Astrocyte of the cerebellum (primary cell): ENCODE measurements at regions not wholly inside any gene's neighbourhood (a gene's known extent, or its start where the extent isn't known, plus 50 kb on each side); places are given as distances from the start of the nearest gene placed in this dataset.
A peak's percentile ranks its signal among the peaks of the same experiment; 100 is the strongest.

Source experiments
- DNase-seq: peaks from one replicate; pipeline ENCODE4 v3.0.0-alpha.2; 2011; ENCODE audit warnings: low read depth
- H3K4me3 ChIP-seq: 2 replicates; pipeline ENCODE4 v1.5.1; 2011; ENCODE audit warnings: mild to moderate bottlenecking, low read depth, low read length, moderate library complexity
- in situ Hi-C: cut with HindIII; loops from 2 replicates; pipeline ENCODE4 v1.10.0; 2017; ENCODE audit warnings: low sequenced_read_pairs
- TF ChIP-seq, protein P1 (sequence below): IDR thresholded peaks from 2 replicates; pipeline ENCODE4 v1.5.1; 2012; ENCODE audit warnings: low read length, low read depth, moderate library complexity, mild to moderate bottlenecking; ENCODE audit errors: missing control alignments

DNA sequence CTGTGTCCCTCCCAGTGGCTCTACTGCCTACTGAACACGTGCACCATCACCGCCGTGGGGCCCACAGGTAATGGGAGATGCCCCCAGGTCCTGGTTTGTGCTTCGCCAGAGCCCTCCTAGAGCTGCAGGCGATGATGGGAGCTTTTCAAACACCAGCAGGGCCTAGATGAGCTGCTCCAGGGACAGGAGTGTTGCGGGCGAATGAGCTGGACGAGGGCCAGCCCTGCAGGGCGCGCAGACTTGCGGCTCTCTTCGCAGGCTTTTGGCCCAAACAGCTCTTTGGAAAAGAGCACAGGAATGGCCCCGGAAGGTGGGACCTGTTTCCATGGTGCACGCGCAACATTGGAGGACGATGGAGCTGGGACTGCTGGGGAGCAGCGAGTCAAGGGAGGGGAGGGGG lies 409.3 kb upstream of the SULF2 start:
- in situ Hi-C loops, result no loop called here
- TF ChIP-seq, protein P1, sequence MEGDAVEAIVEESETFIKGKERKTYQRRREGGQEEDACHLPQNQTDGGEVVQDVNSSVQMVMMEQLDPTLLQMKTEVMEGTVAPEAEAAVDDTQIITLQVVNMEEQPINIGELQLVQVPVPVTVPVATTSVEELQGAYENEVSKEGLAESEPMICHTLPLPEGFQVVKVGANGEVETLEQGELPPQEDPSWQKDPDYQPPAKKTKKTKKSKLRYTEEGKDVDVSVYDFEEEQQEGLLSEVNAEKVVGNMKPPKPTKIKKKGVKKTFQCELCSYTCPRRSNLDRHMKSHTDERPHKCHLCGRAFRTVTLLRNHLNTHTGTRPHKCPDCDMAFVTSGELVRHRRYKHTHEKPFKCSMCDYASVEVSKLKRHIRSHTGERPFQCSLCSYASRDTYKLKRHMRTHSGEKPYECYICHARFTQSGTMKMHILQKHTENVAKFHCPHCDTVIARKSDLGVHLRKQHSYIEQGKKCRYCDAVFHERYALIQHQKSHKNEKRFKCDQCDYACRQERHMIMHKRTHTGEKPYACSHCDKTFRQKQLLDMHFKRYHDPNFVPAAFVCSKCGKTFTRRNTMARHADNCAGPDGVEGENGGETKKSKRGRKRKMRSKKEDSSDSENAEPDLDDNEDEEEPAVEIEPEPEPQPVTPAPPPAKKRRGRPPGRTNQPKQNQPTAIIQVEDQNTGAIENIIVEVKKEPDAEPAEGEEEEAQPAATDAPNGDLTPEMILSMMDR, result no peak
- no peak for DNase-seq
- no peak overlapping the region for H3K4me3 ChIP-seq

DNA sequence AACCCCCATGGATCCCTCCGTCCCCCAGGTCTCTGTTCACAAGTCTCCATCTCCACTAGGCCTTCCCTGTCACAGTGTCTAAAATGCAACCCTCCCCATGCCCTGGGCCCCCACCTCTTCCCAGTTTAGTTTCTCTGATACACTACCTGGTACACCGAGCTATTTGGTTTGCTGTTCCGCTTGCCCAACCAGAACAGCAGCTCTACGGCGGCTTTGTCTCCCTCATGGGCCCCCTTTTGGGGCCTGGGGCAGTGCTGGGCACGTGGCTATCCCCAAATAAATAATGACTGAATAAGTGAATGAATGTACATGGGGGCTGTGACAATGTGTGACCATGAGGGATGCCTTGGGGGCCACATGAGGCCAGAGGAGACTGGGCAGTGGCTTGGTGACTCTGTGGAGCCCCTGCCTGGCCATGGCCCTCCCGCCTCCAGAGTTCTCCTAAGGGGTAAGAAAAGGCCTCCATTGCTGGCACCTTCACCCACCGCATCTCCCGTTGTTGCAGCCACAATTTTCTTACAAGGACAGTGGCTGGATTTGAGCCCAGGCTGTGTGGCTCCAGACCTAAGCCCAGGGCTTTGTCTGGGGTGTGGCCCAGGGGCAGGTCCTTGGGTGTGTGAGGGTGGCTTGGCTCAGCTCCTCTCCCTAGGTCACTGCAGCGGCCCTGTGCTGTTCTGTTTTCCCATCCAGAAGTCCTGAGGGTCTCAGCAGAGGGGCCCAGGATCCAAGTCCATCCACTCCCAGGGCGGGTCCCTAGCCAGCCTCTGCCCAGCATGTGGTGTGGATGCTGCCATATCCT lies 408.5 kb upstream of the SULF2 start:
- TF ChIP-seq, protein P1, result no peak
- no peak for DNase-seq
- no peak overlapping the region for H3K4me3 ChIP-seq
- in situ Hi-C loops, result no loop called here

DNA sequence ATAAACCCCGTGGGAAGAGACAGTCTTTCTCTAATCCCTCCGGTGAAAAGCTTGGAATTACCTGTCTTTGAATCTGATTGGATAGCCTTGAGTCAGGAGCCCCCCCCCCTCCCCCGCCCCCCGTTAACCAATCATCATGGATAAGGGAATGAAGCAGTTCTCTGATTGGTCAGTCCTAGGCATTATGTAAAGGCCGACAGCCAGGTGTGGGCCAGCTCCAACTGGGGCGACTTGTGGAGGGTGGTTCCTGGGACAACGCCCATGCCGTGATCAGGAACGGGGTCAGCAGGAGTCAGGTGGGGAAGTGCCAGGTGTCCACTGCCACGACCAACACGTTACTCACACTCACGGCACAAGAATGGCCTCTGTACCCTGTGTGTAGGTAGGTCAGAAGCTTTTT lies 406.8 kb upstream of the SULF2 start:
- no peak for DNase-seq
- TF ChIP-seq, protein P1, result no peak
- in situ Hi-C loops, result no loop called here
- no peak overlapping the region for H3K4me3 ChIP-seq

DNA sequence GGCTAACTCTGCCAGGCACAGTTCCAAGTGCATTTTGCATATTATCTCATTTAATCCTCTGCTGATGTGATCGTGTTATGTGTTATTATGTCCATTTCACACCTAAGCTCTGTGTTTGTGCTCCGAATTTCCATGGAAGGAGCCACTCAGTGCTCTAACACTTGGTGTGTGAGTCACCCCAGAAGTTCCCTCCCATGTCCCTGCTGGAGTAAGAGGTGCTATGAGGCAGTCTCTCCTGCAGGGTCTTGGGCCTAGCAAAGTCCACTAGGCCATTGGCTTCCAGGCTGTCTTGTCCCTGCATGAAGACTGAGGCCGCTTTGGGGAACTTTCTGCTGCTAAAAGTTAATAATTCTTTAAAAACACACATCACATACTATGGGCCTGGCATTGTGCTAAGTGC lies 405.9 kb upstream of the SULF2 start:
- no peak overlapping the region for H3K4me3 ChIP-seq
- TF ChIP-seq, protein P1, result no peak
- DNase-seq, result no peak
- in situ Hi-C loops, result no loop called here

DNA sequence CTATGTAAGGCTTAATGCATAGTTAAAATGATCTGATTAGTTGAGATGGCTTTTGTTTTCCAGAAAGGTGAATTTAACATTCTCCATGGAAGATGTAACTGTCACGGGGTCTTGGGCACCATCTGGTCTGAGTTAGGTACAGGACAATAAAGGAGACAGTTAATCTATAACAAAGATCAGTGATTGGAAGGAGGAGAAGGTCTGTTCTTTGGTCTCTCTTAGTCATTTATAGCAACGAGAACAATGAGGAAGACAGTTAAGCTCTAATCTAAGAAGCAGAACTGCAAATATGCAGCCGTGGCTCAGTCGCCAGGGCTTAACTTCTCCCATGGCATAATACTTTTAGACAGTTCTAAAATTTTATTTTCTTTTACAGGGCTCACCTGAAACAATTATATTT lies 405.5 kb upstream of the SULF2 start:
- TF ChIP-seq, protein P1, result no peak
- no peak overlapping the region for H3K4me3 ChIP-seq
- in situ Hi-C loops, result no loop called here
- DNase-seq, result no peak

DNA sequence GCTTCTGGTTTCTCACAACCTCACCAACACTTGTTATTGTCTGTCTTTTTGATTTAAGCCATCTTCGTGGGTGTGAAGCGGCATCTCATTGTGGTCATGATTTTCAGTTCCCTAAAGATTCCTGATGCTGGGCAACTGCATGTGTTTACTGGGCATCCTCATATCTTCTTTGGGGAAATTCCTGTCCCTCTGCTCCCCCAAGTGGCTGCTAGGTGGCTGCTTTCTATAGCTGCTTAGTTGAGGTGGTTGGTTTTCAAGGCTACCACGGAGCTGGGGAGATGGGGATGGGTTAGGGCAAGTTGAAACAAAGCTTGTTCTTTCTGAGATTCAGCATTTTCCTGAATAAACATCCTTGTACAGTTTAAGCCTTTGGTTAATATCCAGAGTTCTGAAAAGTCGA lies 403.9 kb upstream of the SULF2 start:
- DNase-seq, result no peak
- H3K4me3 ChIP-seq, result no peak overlapping the region
- in situ Hi-C loops, result no loop called here
- TF ChIP-seq, protein P1, result peak; percentile 24

DNA sequence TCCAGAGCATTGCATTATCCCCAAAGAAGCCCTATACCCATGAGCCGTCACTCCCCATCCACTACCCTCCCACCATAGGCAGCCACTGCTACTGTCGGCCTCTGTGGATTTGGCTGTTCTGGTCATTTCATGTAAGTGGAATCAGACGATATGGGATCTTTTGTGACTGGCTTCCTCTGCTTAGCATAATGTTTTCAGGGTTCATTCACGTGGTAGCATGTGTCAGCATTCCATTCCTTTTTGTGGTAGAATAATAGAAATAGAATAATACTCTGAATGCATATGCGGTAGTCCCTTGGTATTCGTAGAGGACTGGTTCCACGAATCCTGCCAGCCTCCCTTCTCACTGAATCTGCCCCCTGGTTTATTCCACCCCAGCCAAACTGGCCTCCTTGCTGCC lies 402.6 kb upstream of the SULF2 start:
- TF ChIP-seq, protein P1, result no peak
- in situ Hi-C loops, result no loop called here
- peak; percentile 54 for DNase-seq
- H3K4me3 ChIP-seq, result no peak overlapping the region
